Stomach smooth muscle (tissue), 2 donors: ENCODE measurements at regions not wholly inside any gene's neighbourhood (a gene's known extent, or its start where the extent isn't known, plus 50 kb on each side); places are given as distances from the start of the nearest gene placed in this dataset.

Source experiments
- H3K27ac ChIP-seq: one replicate; pipeline ENCODE4 v1.7.0; 2013; ENCODE audit warnings: mild to moderate bottlenecking, low read length, inconsistent platforms
- H3K27me3 ChIP-seq, 2 donors: one replicate each; pipeline ENCODE4 v1.7.0; 2013; ENCODE audit warnings: low read length in 2 of 2; ENCODE audit not compliant: insufficient read depth in 2 of 2, control insufficient read depth in 1 of 2
- H3K36me3 ChIP-seq, 2 donors: one replicate each; pipeline ENCODE4 v1.7.0; 2013; ENCODE audit warnings: low read length in 2 of 2; ENCODE audit not compliant: control insufficient read depth in 2 of 2, insufficient read depth in 2 of 2
- H3K4me1 ChIP-seq: one replicate; pipeline ENCODE4 v1.7.0; 2013; ENCODE audit warnings: low read length; ENCODE audit not compliant: control insufficient read depth, insufficient read depth
- H3K4me3 ChIP-seq, 2 donors: one replicate each; pipeline ENCODE4 v1.7.0; 2013; ENCODE audit warnings: low read length in 2 of 2
- H3K9ac ChIP-seq, 2 donors: one replicate each; pipeline ENCODE4 v1.7.0; 2013; ENCODE audit warnings: low read length in 2 of 2, mild to moderate bottlenecking in 1 of 2
- H3K9me3 ChIP-seq, 2 donors: one replicate each; pipeline ENCODE4 v1.7.0; 2013; ENCODE audit warnings: low read length in 2 of 2; ENCODE audit not compliant: control insufficient read depth in 2 of 2
- donor health status: healthy.
- donor health status: Pancreatic carcinoma.

DNA sequence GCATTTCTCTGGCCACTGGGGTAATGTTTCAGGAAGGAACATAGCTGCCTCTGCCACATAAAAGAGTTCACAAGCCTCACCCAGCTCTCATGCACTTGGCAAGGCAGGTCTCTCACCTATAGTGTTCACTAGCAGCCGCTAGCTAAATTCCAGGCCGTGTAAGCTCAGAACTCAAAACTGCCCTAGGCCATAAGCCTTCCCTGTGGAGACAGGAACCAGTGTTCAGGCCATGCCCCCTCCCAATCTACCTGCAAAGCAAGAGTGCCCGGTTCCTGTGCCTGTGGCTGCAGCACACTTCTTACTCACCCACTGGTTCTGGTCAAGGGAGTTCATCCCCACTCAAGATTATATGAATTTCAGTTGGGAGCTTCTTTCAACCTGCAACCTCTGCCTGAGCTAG is 60.7 kb upstream of the ZNF169 start:
- Histone ChIP-seq H3K4me1 (no peaks in the 10 kb centered on the region), H3K9ac (no peak overlapping the region), H3K36me3 (peaks cover 2 to 11% of the 10 kb centered on the region in 2 donors)

DNA sequence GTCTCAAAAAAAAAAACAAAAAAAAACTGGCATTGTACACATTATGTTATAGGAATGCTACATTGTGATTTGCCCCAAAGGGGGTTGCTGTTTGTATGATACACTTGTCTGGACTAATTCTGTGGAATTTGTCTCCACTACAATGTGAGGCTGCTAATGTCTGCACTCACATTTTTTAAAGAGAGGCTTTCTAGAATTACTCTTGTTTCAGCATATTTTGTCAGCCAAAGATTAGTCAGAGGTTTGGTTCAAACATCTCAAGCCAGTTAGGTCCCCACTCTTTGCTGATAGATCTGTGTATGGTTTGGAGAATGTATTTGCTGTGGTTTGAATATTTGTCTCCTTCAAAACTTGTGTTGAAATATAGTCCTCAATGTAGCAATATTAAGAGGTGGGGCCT is 59.3 kb upstream of the ZNF169 start:
- Histone ChIP-seq H3K36me3 (peaks cover 2 to 11% of the 10 kb centered on the region in 2 donors), H3K4me3 (no peak overlapping the region), H3K27me3 (no peaks in the 10 kb centered on the region), H3K9me3 (peaks cover 0 to 4% of the 10 kb centered on the region in 2 donors), H3K27ac (no peak overlapping the region), H3K4me1 (no peaks in the 10 kb centered on the region), H3K9ac (no peak overlapping the region)

More for the DNA sequence above, 60.7 kb upstream of the ZNF169 start:
- Histone ChIP-seq H3K4me3 (no peak overlapping the region), H3K27me3 (no peaks in the 10 kb centered on the region), H3K27ac (no peak overlapping the region), H3K9me3 (peaks cover 0 to 5% of the 10 kb centered on the region in 2 donors)

DNA sequence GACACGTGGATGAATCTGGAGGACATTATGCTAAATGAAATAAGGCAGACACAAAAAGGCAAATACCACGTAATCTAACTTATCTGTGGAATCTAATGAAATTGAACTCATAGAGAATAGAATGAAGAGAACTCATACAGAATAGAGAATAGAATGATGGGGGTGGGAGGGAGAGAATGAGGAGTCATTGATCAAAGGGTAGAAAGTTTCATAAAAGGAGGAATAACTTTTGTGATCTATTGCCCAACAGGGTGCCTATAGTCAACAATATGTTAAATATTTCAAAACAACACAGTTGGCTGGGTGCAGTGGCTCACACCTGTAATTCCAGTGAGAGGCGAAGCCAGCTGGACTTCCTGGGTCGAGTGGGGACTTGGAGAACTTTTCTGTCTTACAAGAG is 54.9 kb upstream of the ZNF169 start:
- no peaks in the 10 kb centered on the region for H3K4me1 ChIP-seq
- H3K27ac ChIP-seq, result no peak overlapping the region
- H3K27me3 ChIP-seq, result no peaks in the 10 kb centered on the region
- no peak overlapping the region for H3K9ac ChIP-seq
- H3K36me3 ChIP-seq, result no peaks in the 10 kb centered on the region
- no peaks in the 10 kb centered on the region for H3K9me3 ChIP-seq
- H3K4me3 ChIP-seq, result no peak overlapping the region

DNA sequence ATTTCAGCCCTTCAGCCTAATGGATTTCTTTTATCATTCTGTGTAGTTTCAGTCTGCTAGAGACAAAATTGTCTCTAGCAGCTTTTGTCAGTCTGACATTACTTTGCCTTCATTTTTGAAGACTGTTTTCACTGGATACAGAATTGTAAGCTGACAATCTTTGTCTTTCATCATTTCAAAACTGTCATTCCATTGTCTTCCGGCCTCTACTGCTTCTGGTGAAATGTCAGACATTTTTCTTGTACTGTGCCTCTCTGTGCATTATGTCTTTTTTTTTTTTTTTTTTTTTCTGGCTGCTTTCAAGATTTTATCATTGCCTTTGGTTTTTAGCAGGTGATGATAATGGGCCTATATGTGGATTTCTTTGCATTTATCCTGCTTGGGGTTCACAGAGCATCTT is 51.3 kb upstream of the ZNF169 start:
- Histone ChIP-seq H3K9ac (no peak overlapping the region), H3K27me3 (no peaks in the 10 kb centered on the region), H3K36me3 (no peaks in the 10 kb centered on the region), H3K9me3 (no peaks in the 10 kb centered on the region), H3K4me3 (no peak overlapping the region), H3K27ac (no peak overlapping the region), H3K4me1 (peaks cover 5% of the 10 kb centered on the region)
